T1000 (cell line): ENCODE measurements at regions not wholly inside any gene's neighbourhood (a gene's known extent, or its start where the extent isn't known, plus 50 kb on each side); places are given as distances from the start of the nearest gene placed in this dataset.

Experiments used
- DNase-seq: peaks from one replicate; lab custom pipeline; 2025; ENCODE audit warnings: mixed read lengths; lab: John Stamatoyannopoulos, UW

GRCh38 chr12:88310666-88311065, 168.6 kb downstream of the TMTC3 start:
- no peak for DNase-seq

GRCh38 chr12:88313554-88313953, 171.4 kb downstream of the TMTC3 start:
- DNase-seq, result no peak

GRCh38 chr12:88314706-88315105, 172.6 kb downstream of the TMTC3 start:
- no peak for DNase-seq

- DNase-seq, result no peak
Observed at GRCh38 chr12:88318726-88319125, 176.6 kb downstream of the TMTC3 start.

GRCh38 chr12:88325076-88325815, 183.1 kb downstream of the TMTC3 start:
- DNase-seq, result peak; percentile 99

- peak; percentile 85 for DNase-seq
Observed at GRCh38 chr12:88325816-88326189, 183.7 kb downstream of the TMTC3 start.

- no peak for DNase-seq
Observed at GRCh38 chr12:88327276-88327675, 185.2 kb downstream of the TMTC3 start.

GRCh38 chr12:88328090-88328489, 186.0 kb downstream of the TMTC3 start:
- DNase-seq, result no peak

GRCh38 chr12:88329833-88330232, 187.7 kb downstream of the TMTC3 start:
- no peak for DNase-seq

GRCh38 chr12:88334271-88334670, 192.2 kb downstream of the TMTC3 start:
- DNase-seq, result peak; percentile 97

- DNase-seq, result no peak
Observed at GRCh38 chr12:88336076-88336739, 194.1 kb downstream of the TMTC3 start.

- no peak for DNase-seq
Observed at GRCh38 chr12:88338486-88338885, 196.4 kb downstream of the TMTC3 start.

- DNase-seq, result no peak
Observed at GRCh38 chr12:88339254-88339949, 197.3 kb downstream of the TMTC3 start.

GRCh38 chr12:88339966-88340365, 197.9 kb downstream of the TMTC3 start:
- DNase-seq, result no peak

- DNase-seq, result no peak
Observed at GRCh38 chr12:88342251-88342806, 200.2 kb downstream of the TMTC3 start.

- no peak for DNase-seq
Observed at GRCh38 chr12:88351146-88351545, 209.0 kb downstream of the TMTC3 start.

- DNase-seq, result no peak
Observed at GRCh38 chr12:88354691-88355090, 212.6 kb downstream of the TMTC3 start.

- DNase-seq, result no peak
Observed at GRCh38 chr12:88360343-88360742, 218.2 kb downstream of the TMTC3 start.

- DNase-seq, result no peak
Observed at GRCh38 chr12:88361493-88361892, 218.8 kb downstream of the KITLG start.

- no peak for DNase-seq
Observed at GRCh38 chr12:88362439-88362838, 217.8 kb downstream of the KITLG start.

- DNase-seq, result no peak
Observed at GRCh38 chr12:88365403-88365802, 214.9 kb downstream of the KITLG start.

GRCh38 chr12:88366101-88366500, 214.2 kb downstream of the KITLG start:
- DNase-seq, result no peak

- DNase-seq, result no peak
Observed at GRCh38 chr12:88367231-88367630, 213.0 kb downstream of the KITLG start.
